ENCODE measurements at regions not wholly inside any gene's neighbourhood (a gene's known extent, or its start where the extent isn't known, plus 50 kb on each side); places are given as distances from the start of the nearest gene placed in this dataset.

DNA sequence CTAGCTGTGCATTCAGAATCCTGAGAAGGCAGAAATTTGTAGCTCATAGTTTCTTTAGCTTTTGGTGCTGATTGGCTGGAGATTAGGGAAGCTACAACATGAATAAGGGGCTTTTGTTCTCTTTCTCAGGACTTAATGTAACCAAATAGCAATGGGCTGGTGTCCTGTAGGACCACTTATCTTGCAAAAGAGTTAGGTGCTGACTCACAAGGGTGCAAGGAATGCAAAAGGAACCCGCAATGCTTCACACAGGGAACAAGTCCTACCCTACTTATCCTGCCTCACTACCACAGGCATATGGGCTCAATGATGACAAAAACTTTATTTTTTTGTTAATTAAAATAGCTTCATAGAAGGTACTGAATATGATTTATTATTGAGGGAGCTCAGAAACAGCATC is 541.5 kb downstream of the AMY1C start:
- Mint-ChIP-seq H3K4me1 (no peaks in the 10 kb centered on the region), H3K27ac (no peak overlapping the region), H3K9me3 (no peaks in the 10 kb centered on the region), H3K36me3 (ENCODE audit: low read depth) (no peaks in the 10 kb centered on the region), H3K4me3 (no peak overlapping the region), H3K27me3 (ENCODE audit: low read depth, poor library complexity) (no peaks in the 10 kb centered on the region)
- DNase-seq: no peak
- TF ChIP-seq, protein P1, sequence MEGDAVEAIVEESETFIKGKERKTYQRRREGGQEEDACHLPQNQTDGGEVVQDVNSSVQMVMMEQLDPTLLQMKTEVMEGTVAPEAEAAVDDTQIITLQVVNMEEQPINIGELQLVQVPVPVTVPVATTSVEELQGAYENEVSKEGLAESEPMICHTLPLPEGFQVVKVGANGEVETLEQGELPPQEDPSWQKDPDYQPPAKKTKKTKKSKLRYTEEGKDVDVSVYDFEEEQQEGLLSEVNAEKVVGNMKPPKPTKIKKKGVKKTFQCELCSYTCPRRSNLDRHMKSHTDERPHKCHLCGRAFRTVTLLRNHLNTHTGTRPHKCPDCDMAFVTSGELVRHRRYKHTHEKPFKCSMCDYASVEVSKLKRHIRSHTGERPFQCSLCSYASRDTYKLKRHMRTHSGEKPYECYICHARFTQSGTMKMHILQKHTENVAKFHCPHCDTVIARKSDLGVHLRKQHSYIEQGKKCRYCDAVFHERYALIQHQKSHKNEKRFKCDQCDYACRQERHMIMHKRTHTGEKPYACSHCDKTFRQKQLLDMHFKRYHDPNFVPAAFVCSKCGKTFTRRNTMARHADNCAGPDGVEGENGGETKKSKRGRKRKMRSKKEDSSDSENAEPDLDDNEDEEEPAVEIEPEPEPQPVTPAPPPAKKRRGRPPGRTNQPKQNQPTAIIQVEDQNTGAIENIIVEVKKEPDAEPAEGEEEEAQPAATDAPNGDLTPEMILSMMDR (IDR thresholded peaks at IDR 0.05): no peak

DNA sequence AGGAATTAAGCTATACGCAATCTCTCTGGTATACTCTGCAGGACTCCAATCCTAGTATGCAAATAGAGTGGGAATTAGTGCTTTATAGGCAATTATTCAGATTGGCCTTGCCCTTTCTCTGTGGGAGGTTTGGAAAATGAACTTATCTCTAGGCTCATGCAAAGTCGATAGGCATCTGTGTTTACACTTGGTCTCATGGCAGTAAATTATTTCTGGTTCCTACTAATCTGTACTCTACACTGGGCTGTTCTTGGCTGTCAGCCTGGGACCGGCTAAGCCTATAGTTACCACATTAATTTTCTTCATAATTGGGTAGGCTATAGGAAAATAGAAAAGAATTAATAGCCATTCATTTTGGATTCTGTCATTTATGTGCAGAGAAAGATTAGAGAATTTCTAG is 544.6 kb downstream of the AMY1C start:
- Mint-ChIP-seq H3K4me1 (no peaks in the 10 kb centered on the region), H3K9me3 (no peaks in the 10 kb centered on the region), H3K27ac (no peak overlapping the region), H3K4me3 (no peak overlapping the region), H3K27me3 (ENCODE audit: low read depth, poor library complexity) (no peaks in the 10 kb centered on the region), H3K36me3 (ENCODE audit: low read depth) (no peaks in the 10 kb centered on the region)
- TF ChIP-seq, protein P1 (IDR thresholded peaks at IDR 0.05): no peak
- DNase-seq: no peak

DNA sequence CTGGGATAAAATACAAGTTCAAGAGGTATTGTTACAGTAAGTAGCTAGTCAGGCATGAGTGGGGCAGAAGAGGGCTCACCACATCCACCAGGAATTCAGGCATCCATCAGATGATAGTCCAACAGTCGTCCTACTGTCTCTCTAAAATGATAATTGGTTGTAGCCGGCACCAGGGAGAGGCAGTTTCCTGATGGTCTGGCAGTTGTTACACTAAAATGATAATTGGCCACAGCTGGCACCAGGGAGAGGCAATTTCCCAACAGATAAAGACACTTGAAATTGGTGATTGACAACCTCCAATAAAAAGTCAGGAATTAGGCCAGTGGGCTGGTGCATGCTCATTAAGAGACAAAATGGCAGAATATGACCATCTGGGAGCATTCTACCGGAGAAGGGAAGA is 545.8 kb downstream of the AMY1C start:
- TF ChIP-seq, protein P1 (IDR thresholded peaks at IDR 0.05): no peak
- no peaks in the 10 kb centered on the region for H3K9me3 Mint-ChIP-seq
- H3K4me1 Mint-ChIP-seq: no peaks in the 10 kb centered on the region
- H3K36me3 Mint-ChIP-seq (ENCODE audit: low read depth): no peaks in the 10 kb centered on the region
- no peak for DNase-seq
- H3K4me3 Mint-ChIP-seq: no peak overlapping the region
- no peak overlapping the region for H3K27ac Mint-ChIP-seq
- H3K27me3 Mint-ChIP-seq (ENCODE audit: low read depth, poor library complexity): no peaks in the 10 kb centered on the region

DNA sequence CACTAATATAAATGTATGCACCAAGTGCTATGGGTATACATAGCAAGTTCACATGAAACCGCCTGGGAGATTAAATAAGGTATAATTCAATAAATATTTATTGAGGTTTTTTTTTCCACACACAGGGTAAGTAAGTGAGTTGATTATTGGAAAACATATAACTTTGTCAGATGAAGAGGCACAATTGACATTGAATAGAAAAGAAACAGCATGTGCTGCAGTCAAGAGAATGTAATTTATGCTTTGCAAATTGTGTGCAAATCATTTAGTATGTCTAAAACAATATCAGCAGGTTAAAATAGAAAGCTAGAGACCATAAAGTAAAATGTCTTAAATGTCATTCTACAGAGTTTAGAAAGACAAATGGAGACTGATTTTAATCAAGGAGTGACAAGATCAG is 560.0 kb downstream of the AMY1C start:
- Mint-ChIP-seq H3K4me1 (no peaks in the 10 kb centered on the region), H3K36me3 (ENCODE audit: low read depth) (no peaks in the 10 kb centered on the region)

DNA sequence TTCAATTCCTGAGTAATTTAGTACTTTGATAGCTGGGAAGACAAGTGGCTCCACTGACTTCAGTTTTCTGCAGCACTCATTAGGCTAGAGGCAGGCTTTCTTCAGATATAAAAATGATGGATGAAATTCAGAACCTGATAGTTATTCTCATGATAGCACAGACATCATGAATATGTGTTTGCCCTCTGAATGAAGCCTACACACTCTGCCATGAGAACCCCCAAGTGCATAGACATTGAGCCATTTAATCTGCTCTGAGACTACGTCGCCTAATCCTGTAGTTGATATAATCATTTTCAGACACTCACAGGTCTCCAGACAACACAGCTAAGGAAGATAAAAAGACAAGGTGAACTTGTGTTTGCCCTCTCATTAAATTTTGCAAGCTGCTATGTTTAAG is 566.1 kb downstream of the AMY1C start:
- Mint-ChIP-seq H3K27ac (no peak overlapping the region), H3K4me3 (no peak overlapping the region), H3K27me3 (ENCODE audit: low read depth, poor library complexity) (no peaks in the 10 kb centered on the region), H3K36me3 (ENCODE audit: low read depth) (no peaks in the 10 kb centered on the region), H3K9me3 (no peaks in the 10 kb centered on the region), H3K4me1 (no peaks in the 10 kb centered on the region)
- DNase-seq: no peak
- TF ChIP-seq, protein P1 (IDR thresholded peaks at IDR 0.05): no peak

More for the DNA sequence above, 560.0 kb downstream of the AMY1C start:
- TF ChIP-seq, protein P1 (IDR thresholded peaks at IDR 0.05): no peak
- no peak overlapping the region for H3K27ac Mint-ChIP-seq
- DNase-seq: no peak
- no peak overlapping the region for H3K4me3 Mint-ChIP-seq
- H3K27me3 Mint-ChIP-seq (ENCODE audit: low read depth, poor library complexity): no peaks in the 10 kb centered on the region
- peaks cover 11% of the 10 kb centered on the region for H3K9me3 Mint-ChIP-seq

DNA sequence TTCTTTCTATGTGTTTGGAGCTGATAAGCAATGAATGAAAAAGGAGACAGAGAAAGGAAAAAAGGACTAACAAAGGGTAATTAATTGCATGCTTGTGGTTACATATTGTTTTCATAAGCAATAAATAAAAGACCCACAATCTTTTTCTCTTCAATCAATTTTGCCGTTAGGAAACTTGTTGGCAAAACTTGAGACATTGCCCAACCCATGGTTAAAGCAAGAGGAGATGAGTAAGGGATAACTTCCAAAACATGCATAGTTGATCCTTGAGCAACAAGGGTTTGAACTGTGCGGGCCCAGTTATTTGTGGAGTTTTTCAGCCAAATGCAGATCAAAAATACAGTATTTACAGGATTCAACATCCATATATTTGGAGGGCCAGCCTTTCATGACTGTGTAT is 572.4 kb downstream of the AMY1C start:
- H3K27me3 Mint-ChIP-seq (ENCODE audit: low read depth, poor library complexity): no peaks in the 10 kb centered on the region
- no peaks in the 10 kb centered on the region for H3K4me1 Mint-ChIP-seq
- no peak overlapping the region for H3K27ac Mint-ChIP-seq
- no peak overlapping the region for H3K4me3 Mint-ChIP-seq
- TF ChIP-seq, protein P1 (IDR thresholded peaks at IDR 0.05): no peak
- no peak for DNase-seq
- H3K36me3 Mint-ChIP-seq (ENCODE audit: low read depth): no peaks in the 10 kb centered on the region
- H3K9me3 Mint-ChIP-seq: no peaks in the 10 kb centered on the region

Data from nephron progenitor cell (in vitro differentiated cells).